Osteoblast (primary cell): ENCODE measurements at regions not wholly inside any gene's neighbourhood (a gene's known extent, or its start where the extent isn't known, plus 50 kb on each side); places are given as distances from the start of the nearest gene placed in this dataset.

Experiments
- DNase-seq: peaks from one replicate; pipeline ENCODE4 v3.0.0; 2011; ENCODE audit warnings: low spot score, mixed read lengths; ENCODE audit not compliant: insufficient read length; ENCODE audit errors: missing footprints
- H2AFZ ChIP-seq: 2 replicates; pipeline ENCODE4 v1.6.0; 2011; ENCODE audit warnings: mild to moderate bottlenecking, low read length
- H3K27ac ChIP-seq: 2 replicates; pipeline ENCODE4 v1.5.1; 2011; ENCODE audit warnings: mild to moderate bottlenecking, low read depth, low read length, moderate library complexity
- H3K27me3 ChIP-seq: 2 replicates; pipeline ENCODE4 v1.6.0; 2012; ENCODE audit warnings: mild to moderate bottlenecking, control low read depth, inconsistent platforms, low read length, moderate library complexity; ENCODE audit not compliant: insufficient read depth
- H3K36me3 ChIP-seq: 2 replicates; pipeline ENCODE4 v1.5.1; 2011; ENCODE audit warnings: mild to moderate bottlenecking, low read length, control low read depth, moderate library complexity; ENCODE audit not compliant: insufficient read depth
- H3K4me1 ChIP-seq: 2 replicates; pipeline ENCODE4 v1.5.1; 2011; ENCODE audit warnings: mild to moderate bottlenecking, low read length, control low read depth, moderate library complexity; ENCODE audit not compliant: insufficient read depth
- H3K4me2 ChIP-seq: 2 replicates; pipeline ENCODE4 v1.6.0; 2011; ENCODE audit warnings: mild to moderate bottlenecking, low read length; ENCODE audit not compliant: insufficient read depth
- H3K4me3 ChIP-seq: fragments of 200-600 bp; sonication (generic); 3 replicates; pipeline ENCODE4 v1.5.1; 2012; ENCODE audit warnings: mild to moderate bottlenecking, low read length, inconsistent platforms; ENCODE audit not compliant: insufficient read depth
- H3K79me2 ChIP-seq: 2 replicates; pipeline ENCODE4 v1.6.0; 2012; ENCODE audit warnings: mild to moderate bottlenecking, low read length, control low read depth, inconsistent platforms; ENCODE audit not compliant: insufficient read depth
- H3K9me3 ChIP-seq: 2 replicates; pipeline ENCODE4 v1.5.1; 2011; ENCODE audit warnings: low read depth, low read length, control low read depth
- H4K20me1 ChIP-seq: 2 replicates; pipeline ENCODE4 v1.6.0; 2012; ENCODE audit warnings: mild to moderate bottlenecking, low read length, control low read depth; ENCODE audit not compliant: insufficient read depth
- CTCF ChIP-seq: IDR thresholded peaks from 2 replicates; pipeline ENCODE4 v1.5.1; 2011; ENCODE audit warnings: mild to moderate bottlenecking, low read depth, low read length, moderate library complexity; ENCODE audit errors: extremely low read depth

DNA sequence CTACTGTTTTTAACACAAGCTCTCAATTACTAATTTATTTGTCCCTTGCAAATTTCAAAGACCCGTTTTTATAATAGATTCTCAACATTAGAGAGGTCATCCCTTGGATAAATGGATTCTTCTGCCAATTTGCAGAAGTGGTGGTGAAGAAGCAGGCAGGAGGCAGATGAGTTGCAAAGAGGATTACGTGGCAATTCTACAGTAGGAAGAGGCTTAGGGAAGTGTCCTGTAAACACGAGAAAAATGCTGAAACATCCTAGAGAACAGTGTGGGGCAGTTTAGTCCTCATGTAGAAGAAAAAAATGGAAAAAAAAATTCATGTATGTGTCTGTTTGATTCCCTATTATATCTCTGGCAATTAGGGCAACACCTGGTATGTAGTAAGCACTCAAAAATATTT is 87.6 kb downstream of the BMP2 start:
- no peak for DNase-seq
- no peak for TF ChIP-seq CTCF

DNA sequence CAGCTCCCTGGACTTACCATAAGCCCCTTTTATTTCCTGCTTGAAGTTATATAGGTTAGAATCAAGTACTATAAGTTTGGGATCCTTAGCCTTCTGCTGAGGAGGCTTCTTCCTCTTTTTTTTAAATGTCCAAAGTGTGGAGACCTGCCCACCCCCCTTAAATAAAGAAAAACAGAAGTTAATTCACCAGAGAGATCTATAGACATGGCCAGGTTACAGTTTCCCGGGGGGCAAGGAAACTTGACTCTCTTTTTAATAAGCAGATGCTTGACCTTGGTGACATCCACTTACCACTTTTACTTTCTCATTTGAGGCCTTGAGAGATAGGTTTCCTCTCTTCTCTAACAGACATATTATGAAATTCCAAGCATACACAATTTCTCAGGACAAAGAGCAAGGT is 88.3 kb downstream of the BMP2 start:
- no peaks in the 10 kb centered on the region for H3K4me1 ChIP-seq
- no peaks in the 10 kb centered on the region for H4K20me1 ChIP-seq
- no peaks in the 10 kb centered on the region for H3K79me2 ChIP-seq
- no peak for TF ChIP-seq CTCF
- H3K27ac ChIP-seq: no peak overlapping the region
- no peak for DNase-seq
- no peaks in the 10 kb centered on the region for H3K27me3 ChIP-seq
- no peak overlapping the region for H3K4me3 ChIP-seq
- no peaks in the 10 kb centered on the region for H3K9me3 ChIP-seq
- H3K36me3 ChIP-seq: no peaks in the 10 kb centered on the region
- no peak overlapping the region for H2AFZ ChIP-seq
- no peak overlapping the region for H3K4me2 ChIP-seq

More for the DNA sequence above, 87.6 kb downstream of the BMP2 start:
- Histone ChIP-seq H2AFZ (no peak overlapping the region), H4K20me1 (no peaks in the 10 kb centered on the region), H3K79me2 (no peaks in the 10 kb centered on the region), H3K36me3 (no peaks in the 10 kb centered on the region), H3K9me3 (no peaks in the 10 kb centered on the region), H3K4me1 (no peaks in the 10 kb centered on the region), H3K4me2 (no peak overlapping the region), H3K27me3 (no peaks in the 10 kb centered on the region), H3K4me3 (no peak overlapping the region), H3K27ac (no peak overlapping the region)

DNA sequence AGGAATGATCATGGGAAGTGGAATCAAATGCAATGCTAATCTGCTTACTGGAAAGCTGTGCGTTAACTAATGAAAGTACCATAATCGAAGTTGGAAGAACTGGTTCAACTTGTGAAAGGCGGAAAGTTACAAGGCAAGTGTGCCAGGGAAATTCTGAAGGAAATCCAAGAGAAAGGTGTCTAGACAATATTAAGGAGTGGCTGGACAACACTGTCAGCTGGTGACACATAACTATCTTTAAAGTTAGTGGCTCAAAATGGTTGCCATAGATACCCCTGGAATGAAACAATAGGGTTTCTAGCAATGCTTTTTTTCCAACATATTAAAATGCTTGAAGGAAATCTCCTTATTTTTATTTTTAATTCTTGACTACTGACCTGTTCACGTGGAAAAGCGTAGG is 90.4 kb downstream of the BMP2 start:
- Histone ChIP-seq H3K9me3 (no peaks in the 10 kb centered on the region), H3K36me3 (no peaks in the 10 kb centered on the region), H3K27ac (no peak overlapping the region), H3K79me2 (no peaks in the 10 kb centered on the region), H3K4me3 (no peak overlapping the region), H2AFZ (no peak overlapping the region), H4K20me1 (no peaks in the 10 kb centered on the region), H3K4me1 (no peaks in the 10 kb centered on the region), H3K4me2 (no peak overlapping the region), H3K27me3 (no peaks in the 10 kb centered on the region)
- no peak for TF ChIP-seq CTCF
- DNase-seq: no peak

GRCh38 chr20:6863355-6863754 is 95.9 kb downstream of the BMP2 start:
- no peak overlapping the region for H3K27ac ChIP-seq
- H3K9me3 ChIP-seq: no peaks in the 10 kb centered on the region
- no peaks in the 10 kb centered on the region for H3K79me2 ChIP-seq
- H2AFZ ChIP-seq: no peak overlapping the region
- H3K4me3 ChIP-seq: no peak overlapping the region
- no peak overlapping the region for H3K4me2 ChIP-seq
- DNase-seq: no peak
- TF ChIP-seq CTCF: no peak
- no peaks in the 10 kb centered on the region for H4K20me1 ChIP-seq
- no peaks in the 10 kb centered on the region for H3K27me3 ChIP-seq
- no peaks in the 10 kb centered on the region for H3K4me1 ChIP-seq
- H3K36me3 ChIP-seq: no peaks in the 10 kb centered on the region
